ENCODE measurements at regions not wholly inside any gene's neighbourhood (a gene's known extent, or its start where the extent isn't known, plus 50 kb on each side); places are given as distances from the start of the nearest gene placed in this dataset.
A peak's percentile ranks its signal among the peaks of the same experiment; 100 is the strongest.

DNA sequence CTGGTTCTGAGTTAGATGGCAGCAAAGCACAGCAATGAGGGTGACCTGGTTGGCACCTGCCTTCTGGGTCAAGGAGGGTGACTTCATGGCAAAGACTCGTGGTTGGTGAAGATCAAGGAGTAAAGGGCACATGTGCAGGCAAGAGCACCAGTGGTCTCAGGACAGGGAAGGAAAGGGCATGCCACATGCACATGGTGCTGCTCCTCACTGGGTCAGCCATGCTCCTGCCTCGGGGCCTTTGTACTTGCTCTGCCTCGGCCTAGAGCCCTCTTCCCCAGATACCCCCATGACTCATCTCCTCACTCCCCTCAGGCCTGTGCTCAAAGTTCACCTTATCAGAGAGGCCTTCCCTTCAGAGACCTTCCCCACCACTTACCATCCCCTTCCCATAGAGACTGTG is 106.7 kb upstream of the KDM7A start:
- in situ Hi-C loops (cut with HindIII; ENCODE audit: extremely low pct_ligation_motif_present, low pct_unique_long_range_greater_than_20kb), result no loop called here
- BruUV-seq (replicated peaks), result no TSS peak
- H3K27ac ChIP-seq (ENCODE audit: extremely low read length, insufficient read depth, low read length), result no peak overlapping the region
- no peaks in the 10 kb centered on the region for H3K36me3 ChIP-seq (replicated peaks in 1 of 2; ENCODE audit: control insufficient read depth in 1 of 2, insufficient read depth in 2 of 2, low read length in 2 of 2)
- TF ChIP-seq, protein P1, sequence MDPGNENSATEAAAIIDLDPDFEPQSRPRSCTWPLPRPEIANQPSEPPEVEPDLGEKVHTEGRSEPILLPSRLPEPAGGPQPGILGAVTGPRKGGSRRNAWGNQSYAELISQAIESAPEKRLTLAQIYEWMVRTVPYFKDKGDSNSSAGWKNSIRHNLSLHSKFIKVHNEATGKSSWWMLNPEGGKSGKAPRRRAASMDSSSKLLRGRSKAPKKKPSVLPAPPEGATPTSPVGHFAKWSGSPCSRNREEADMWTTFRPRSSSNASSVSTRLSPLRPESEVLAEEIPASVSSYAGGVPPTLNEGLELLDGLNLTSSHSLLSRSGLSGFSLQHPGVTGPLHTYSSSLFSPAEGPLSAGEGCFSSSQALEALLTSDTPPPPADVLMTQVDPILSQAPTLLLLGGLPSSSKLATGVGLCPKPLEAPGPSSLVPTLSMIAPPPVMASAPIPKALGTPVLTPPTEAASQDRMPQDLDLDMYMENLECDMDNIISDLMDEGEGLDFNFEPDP (CRISPR knock-in tag; conservative IDR thresholded peaks at IDR 0.05), result 0 out of 2 replicates have a peak, but pooled peaks have one; percentile 37
- TF ChIP-seq MED1 (CRISPR knock-in tag; IDR thresholded peaks at IDR 0.05), result 0 out of 2 replicates have a peak, but pooled peaks have one; percentile 19
- TF ChIP-seq FOSL2 (CRISPR knock-in tag; IDR thresholded peaks at IDR 0.05), result peak; percentile 83
- TF ChIP-seq, protein P2, sequence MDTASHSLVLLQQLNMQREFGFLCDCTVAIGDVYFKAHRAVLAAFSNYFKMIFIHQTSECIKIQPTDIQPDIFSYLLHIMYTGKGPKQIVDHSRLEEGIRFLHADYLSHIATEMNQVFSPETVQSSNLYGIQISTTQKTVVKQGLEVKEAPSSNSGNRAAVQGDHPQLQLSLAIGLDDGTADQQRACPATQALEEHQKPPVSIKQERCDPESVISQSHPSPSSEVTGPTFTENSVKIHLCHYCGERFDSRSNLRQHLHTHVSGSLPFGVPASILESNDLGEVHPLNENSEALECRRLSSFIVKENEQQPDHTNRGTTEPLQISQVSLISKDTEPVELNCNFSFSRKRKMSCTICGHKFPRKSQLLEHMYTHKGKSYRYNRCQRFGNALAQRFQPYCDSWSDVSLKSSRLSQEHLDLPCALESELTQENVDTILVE (CRISPR knock-in tag; IDR thresholded peaks at IDR 0.05), result no peak
- TF ChIP-seq HNF4A (CRISPR knock-in tag; IDR thresholded peaks at IDR 0.05), result 0 out of 2 replicates have a peak, but pooled peaks have one; percentile 9
- no peak for TF ChIP-seq ZNF607 (CRISPR knock-in tag; IDR thresholded peaks at IDR 0.05; ENCODE audit: borderline replicate concordance)
- no peak for TF ChIP-seq ZNF670 (CRISPR knock-in tag; IDR thresholded peaks at IDR 0.05; ENCODE audit: borderline replicate concordance)
- peak; percentile 16; the same call in 1 of the 2 replicates for TF ChIP-seq KDM2A (CRISPR knock-in tag; IDR thresholded peaks at IDR 0.05; ENCODE audit: borderline replicate concordance, low read depth)
- TF ChIP-seq ZNF143 (CRISPR knock-in tag; IDR thresholded peaks at IDR 0.05), result no peak
- TF ChIP-seq, protein P3, sequence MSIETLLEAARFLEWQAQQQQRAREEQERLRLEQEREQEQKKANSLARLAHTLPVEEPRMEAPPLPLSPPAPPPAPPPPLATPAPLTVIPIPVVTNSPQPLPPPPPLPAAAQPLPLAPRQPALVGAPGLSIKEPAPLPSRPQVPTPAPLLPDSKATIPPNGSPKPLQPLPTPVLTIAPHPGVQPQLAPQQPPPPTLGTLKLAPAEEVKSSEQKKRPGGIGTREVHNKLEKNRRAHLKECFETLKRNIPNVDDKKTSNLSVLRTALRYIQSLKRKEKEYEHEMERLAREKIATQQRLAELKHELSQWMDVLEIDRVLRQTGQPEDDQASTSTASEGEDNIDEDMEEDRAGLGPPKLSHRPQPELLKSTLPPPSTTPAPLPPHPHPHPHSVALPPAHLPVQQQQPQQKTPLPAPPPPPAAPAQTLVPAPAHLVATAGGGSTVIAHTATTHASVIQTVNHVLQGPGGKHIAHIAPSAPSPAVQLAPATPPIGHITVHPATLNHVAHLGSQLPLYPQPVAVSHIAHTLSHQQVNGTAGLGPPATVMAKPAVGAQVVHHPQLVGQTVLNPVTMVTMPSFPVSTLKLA (IDR thresholded peaks at IDR 0.05), result peak; percentile 67
- TF ChIP-seq CENPX (CRISPR knock-in tag; IDR thresholded peaks at IDR 0.05), result no peak
- TF ChIP-seq, protein P4, sequence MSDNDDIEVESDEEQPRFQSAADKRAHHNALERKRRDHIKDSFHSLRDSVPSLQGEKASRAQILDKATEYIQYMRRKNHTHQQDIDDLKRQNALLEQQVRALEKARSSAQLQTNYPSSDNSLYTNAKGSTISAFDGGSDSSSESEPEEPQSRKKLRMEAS (IDR thresholded peaks at IDR 0.05), result peak; percentile 33; the same call in 1 of the 2 replicates
- TF ChIP-seq ZFX (CRISPR knock-in tag; IDR thresholded peaks at IDR 0.05; ENCODE audit: low read depth), result peak; percentile 39; the same call in 1 of the 2 replicates
- TF ChIP-seq, protein P5, sequence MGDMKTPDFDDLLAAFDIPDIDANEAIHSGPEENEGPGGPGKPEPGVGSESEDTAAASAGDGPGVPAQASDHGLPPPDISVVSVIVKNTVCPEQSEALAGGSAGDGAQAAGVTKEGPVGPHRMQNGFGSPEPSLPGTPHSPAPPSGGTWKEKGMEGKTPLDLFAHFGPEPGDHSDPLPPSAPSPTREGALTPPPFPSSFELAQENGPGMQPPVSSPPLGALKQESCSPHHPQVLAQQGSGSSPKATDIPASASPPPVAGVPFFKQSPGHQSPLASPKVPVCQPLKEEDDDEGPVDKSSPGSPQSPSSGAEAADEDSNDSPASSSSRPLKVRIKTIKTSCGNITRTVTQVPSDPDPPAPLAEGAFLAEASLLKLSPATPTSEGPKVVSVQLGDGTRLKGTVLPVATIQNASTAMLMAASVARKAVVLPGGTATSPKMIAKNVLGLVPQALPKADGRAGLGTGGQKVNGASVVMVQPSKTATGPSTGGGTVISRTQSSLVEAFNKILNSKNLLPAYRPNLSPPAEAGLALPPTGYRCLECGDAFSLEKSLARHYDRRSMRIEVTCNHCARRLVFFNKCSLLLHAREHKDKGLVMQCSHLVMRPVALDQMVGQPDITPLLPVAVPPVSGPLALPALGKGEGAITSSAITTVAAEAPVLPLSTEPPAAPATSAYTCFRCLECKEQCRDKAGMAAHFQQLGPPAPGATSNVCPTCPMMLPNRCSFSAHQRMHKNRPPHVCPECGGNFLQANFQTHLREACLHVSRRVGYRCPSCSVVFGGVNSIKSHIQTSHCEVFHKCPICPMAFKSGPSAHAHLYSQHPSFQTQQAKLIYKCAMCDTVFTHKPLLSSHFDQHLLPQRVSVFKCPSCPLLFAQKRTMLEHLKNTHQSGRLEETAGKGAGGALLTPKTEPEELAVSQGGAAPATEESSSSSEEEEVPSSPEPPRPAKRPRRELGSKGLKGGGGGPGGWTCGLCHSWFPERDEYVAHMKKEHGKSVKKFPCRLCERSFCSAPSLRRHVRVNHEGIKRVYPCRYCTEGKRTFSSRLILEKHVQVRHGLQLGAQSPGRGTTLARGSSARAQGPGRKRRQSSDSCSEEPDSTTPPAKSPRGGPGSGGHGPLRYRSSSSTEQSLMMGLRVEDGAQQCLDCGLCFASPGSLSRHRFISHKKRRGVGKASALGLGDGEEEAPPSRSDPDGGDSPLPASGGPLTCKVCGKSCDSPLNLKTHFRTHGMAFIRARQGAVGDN (CRISPR knock-in tag; IDR thresholded peaks at IDR 0.05), result peak; percentile 56
- peak; percentile 54 for TF ChIP-seq JUND (CRISPR knock-in tag; IDR thresholded peaks at IDR 0.05)
- peak; percentile 23; the same call in 1 of the 2 replicates for TF ChIP-seq SALL1 (CRISPR knock-in tag; IDR thresholded peaks at IDR 0.05)
- peak; percentile 96 for TF ChIP-seq ZNF564 (CRISPR knock-in tag; IDR thresholded peaks at IDR 0.05)
- ChIA-PET CTCF (ENCODE audit: low intra/inter-chr PET ratio, low total read pairs) (no interaction called here), POLR2A (no interaction called here)
- ATAC-seq, result peak; percentile 63
- peak overlapping the region; percentile 11; the same call in 1 of the 2 replicates for H3K4me2 ChIP-seq (ENCODE audit: low read depth, low read length)
- 0% methylated on average over 3 of the region's 3 CpGs for WGBS (ENCODE audit: low lambda C conversion rate)
- H4K20me1 ChIP-seq (ENCODE audit: insufficient read depth, low read length), result no peaks in the 10 kb centered on the region
- no peaks in the 10 kb centered on the region for H3K9me3 ChIP-seq (ENCODE audit: low read length)
- DNase-seq (ENCODE audit: low spot score), result no peak
- FAIRE-seq, result no peak
- H3K79me2 ChIP-seq (ENCODE audit: insufficient read depth, low read length), result no peaks in the 10 kb centered on the region
- no peak overlapping the region for H3K9ac ChIP-seq (ENCODE audit: insufficient read depth, low read depth, low read length)
- H2AFZ ChIP-seq (ENCODE audit: low read length), result no peak overlapping the region
- no peak overlapping the region for H3K4me3 ChIP-seq (replicated peaks in 1 of 3; ENCODE audit: insufficient read depth in 1 of 3, low read depth in 2 of 3, low read length in 3 of 3)
- peaks cover 36% of the 10 kb centered on the region for H3K4me1 ChIP-seq (ENCODE audit: insufficient read depth, low read length)
- H3K27me3 ChIP-seq (ENCODE audit: control insufficient read depth in 1 of 2, insufficient read depth in 2 of 2, low read length in 2 of 2), result peaks cover 0 to 10% of the 10 kb centered on the region in 2 experiments; a peak in 3 of 5 replicates
- intact Hi-C loops (cut with micrococcal nuclease; ENCODE audit: unreplicated experiment), result no loop called here

All from HepG2 (cell line).